Common myeloid progenitor, CD34-positive (primary cell): ENCODE measurements at regions not wholly inside any gene's neighbourhood (a gene's known extent, or its start where the extent isn't known, plus 50 kb on each side); places are given as distances from the start of the nearest gene placed in this dataset.
"Not testable (repeated sequence)": the region's sequence is repeated elsewhere in the genome, so short reads cannot be mapped to it uniquely, and the experiment has no call there.

Source experiments
- CTCF ChIA-PET: fragments of 350-600 bp; sonication (Branson Sonifier 250); formaldehyde crosslinking; loops from one replicate; lab custom pipeline; 2021; ENCODE audit warnings: antibody characterized with exemption; lab: Charles Lee
- POLR2A ChIA-PET: fragments of 350-600 bp; sonication (Branson Sonifier 250); formaldehyde crosslinking; loops from one replicate; lab custom pipeline; 2021; ENCODE audit warnings: antibody characterized with exemption; lab: Charles Lee
- DNase-seq, 3 donors: peaks; one replicate each; pipeline versions ENCODE4 v3.0.0 to v3.0.0-alpha.2; 2013
- H3K27ac ChIP-seq, 2 experiments: 1 replicate in 1 of 2; 2 replicates in 1 of 2; pipeline ENCODE4 v1.7.0; 2013; ENCODE audit warnings: inconsistent platforms in 2 of 2, low read length in 2 of 2, mild to moderate bottlenecking in 2 of 2, low read depth in 1 of 2, moderate library complexity in 1 of 2; ENCODE audit not compliant: severe bottlenecking in 2 of 2, insufficient read depth in 1 of 2, poor library complexity in 1 of 2
- H3K27me3 ChIP-seq, 5 experiments: replicated peaks in 2 of 5; 1 replicate in 3 of 5; 2 replicates in 2 of 5; pipeline versions ENCODE4 v1.6.1 to v1.7.0; 2013; ENCODE audit warnings: low read length in 4 of 5, mild to moderate bottlenecking in 2 of 5, moderate library complexity in 2 of 5, inconsistent platforms in 1 of 5; ENCODE audit not compliant: insufficient read depth in 5 of 5, control insufficient read depth in 4 of 5
- H3K36me3 ChIP-seq, 4 experiments: 1 replicate in 2 of 4; 2 replicates in 2 of 4; pipeline versions ENCODE4 v1.6.1 to v1.7.0; 2013; ENCODE audit warnings: low read length in 3 of 4, control low read depth in 1 of 4, mild to moderate bottlenecking in 1 of 4; ENCODE audit not compliant: control insufficient read depth in 4 of 4, insufficient read depth in 4 of 4
- H3K4me1 ChIP-seq, 4 experiments: 1 replicate in 3 of 4; 2 replicates in 1 of 4; pipeline versions ENCODE4 v1.6.1 to v1.7.1; 2013; ENCODE audit warnings: low read length in 3 of 4, mild to moderate bottlenecking in 3 of 4, control low read depth in 1 of 4, inconsistent platforms in 1 of 4, moderate library complexity in 1 of 4; ENCODE audit not compliant: control insufficient read depth in 4 of 4, insufficient read depth in 4 of 4; ENCODE audit errors: control extremely low read depth in 1 of 4
- H3K4me3 ChIP-seq, 7 experiments: 1 replicate in 4 of 7; 2 replicates in 3 of 7; pipeline versions ENCODE4 v1.5.1 to v1.7.0; 2013; ENCODE audit warnings: mild to moderate bottlenecking in 7 of 7, low read length in 6 of 7, moderate library complexity in 6 of 7, inconsistent platforms in 2 of 7, low read depth in 2 of 7, control low read depth in 1 of 7; ENCODE audit not compliant: insufficient read depth in 4 of 7, control insufficient read depth in 1 of 7; ENCODE audit errors: extremely low read depth in 1 of 7
- H3K9me3 ChIP-seq, 5 experiments: 1 replicate in 4 of 5; 2 replicates in 1 of 5; pipeline versions ENCODE4 v1.6.1 to v1.7.1; 2013; ENCODE audit warnings: low read length in 4 of 5, mild to moderate bottlenecking in 2 of 5, inconsistent platforms in 1 of 5, low read depth in 1 of 5, moderate library complexity in 1 of 5; ENCODE audit not compliant: control insufficient read depth in 4 of 5, insufficient read depth in 2 of 5; ENCODE audit errors: control extremely low read depth in 1 of 5
- WGBS: methylation state at CpG from one replicate; pipeline ENCODE4 v1.1.5; 2013; ENCODE audit not compliant: insufficient coverage; 5-methylcytosine and 5-hydroxymethylcytosine counted together

DNA sequence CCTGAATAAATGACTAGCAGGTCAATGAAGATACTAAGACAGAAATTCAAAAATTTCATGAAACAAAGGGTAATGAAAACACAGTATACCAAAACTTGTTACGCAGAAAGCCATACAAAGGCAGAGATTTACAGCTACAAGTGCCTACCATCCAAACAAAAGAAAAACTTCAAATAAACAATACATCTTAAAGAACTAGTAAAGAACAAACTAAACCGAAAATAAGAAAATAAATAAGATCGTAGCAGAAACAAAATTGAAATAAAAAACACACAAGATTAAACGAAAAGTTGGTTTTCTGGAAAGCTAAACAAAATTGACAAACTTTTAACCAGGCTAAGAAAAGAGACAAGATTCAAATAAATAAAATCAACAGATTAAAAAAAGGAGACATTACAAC lies 51.5 kb downstream of the VPREB1 start:
- H3K27ac ChIP-seq, H3K9me3 ChIP-seq, CTCF ChIA-PET, H3K4me3 ChIP-seq, H3K4me1 ChIP-seq, H3K27me3 ChIP-seq, DNase-seq, POLR2A ChIA-PET: not testable (repeated sequence)
- H3K36me3 ChIP-seq, result peaks cover 0 to 20% (median 2%) of the 10 kb centered on the region in 4 experiments
- WGBS, result no CpG with 5 or more reads among the region's 4 CpGs

DNA sequence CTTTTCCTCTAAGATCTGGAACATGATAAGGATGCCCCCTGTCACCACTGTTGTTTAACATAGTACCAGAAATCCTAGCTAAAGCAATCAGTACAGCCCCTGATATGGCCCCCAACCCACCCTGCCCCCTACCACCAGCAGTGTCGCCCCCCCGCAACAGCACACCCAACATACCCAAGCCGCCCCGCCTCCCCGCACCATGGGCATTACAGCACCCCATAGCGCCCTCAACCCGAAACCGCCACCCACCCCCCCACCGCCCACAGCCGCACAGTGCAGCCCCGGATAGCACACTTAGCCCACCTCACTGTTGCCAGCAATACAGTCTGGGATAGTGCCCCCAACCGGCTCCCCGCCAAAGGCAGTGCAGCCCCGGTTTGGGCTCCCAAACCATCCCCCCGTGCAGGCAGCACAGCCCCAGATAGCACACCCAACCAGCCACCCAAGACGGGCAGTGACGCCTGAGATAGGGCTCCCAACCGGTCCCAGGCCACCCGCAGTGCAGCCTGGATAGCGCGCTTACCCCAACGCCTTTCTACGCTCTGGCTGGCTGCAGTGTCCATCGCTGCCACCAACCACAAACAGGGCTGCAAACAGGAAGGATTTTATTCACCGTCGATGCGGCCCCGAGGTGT lies 52.7 kb downstream of the VPREB1 start:
- H3K9me3 ChIP-seq, POLR2A ChIA-PET, H3K27me3 ChIP-seq, H3K27ac ChIP-seq, H3K4me1 ChIP-seq, CTCF ChIA-PET: not testable (repeated sequence)
- DNase-seq, result peak; percentile 14 to 60 (median 50)
- WGBS, result no CpG with 5 or more reads among the region's 28 CpGs
- Histone ChIP-seq H3K36me3 (peaks cover 0 to 16% (median 2%) of the 10 kb centered on the region in 4 experiments), H3K4me3 (peak overlapping the region; percentile 64 to 85 (median 72))

DNA sequence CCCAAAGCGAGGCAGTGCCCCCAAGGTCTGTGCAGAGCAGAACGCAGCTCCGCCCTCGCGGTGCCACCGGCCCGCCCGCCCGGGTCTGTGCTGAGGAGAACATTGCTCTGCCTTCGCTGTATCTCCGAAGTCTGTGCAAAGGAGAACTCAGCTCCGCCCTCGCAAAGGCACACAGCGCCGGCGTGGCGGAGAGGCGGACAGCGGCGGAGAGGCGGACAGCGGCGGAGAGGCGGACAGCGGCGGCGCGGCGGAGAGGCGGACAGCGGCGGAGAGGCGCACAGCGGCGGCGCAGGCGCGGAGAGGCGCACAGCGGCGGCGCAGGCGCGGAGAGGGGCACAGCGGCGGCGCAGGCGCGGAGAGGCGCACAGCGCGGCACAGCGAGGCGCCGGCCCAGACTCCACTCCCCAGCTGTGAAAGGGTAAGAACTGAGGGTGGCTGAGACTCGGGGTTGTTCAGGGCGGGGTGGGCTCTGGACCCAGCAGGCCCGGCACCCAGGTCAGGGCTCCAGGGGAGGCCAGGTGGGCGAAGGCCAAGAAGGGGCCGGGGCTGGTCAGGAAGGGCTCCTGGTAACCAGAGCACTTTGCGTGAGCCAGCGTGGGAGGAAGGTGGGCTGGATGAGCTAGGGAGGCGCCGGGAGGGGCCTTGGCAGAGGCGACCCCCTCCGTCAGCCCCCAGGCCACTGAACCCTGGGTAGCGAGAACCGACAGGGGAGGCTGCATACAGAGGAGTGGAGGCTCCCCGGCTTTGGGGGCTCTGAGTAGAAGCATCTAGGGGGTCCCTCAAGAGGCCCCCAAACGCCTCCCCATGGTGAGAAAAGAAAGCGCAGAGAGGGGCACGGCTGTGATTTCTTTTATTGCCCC lies 53.4 kb downstream of the VPREB1 start:
- not testable (repeated sequence) for H3K27me3 ChIP-seq
- WGBS, result 0% methylated on average over 47 of the region's 72 CpGs

DNA sequence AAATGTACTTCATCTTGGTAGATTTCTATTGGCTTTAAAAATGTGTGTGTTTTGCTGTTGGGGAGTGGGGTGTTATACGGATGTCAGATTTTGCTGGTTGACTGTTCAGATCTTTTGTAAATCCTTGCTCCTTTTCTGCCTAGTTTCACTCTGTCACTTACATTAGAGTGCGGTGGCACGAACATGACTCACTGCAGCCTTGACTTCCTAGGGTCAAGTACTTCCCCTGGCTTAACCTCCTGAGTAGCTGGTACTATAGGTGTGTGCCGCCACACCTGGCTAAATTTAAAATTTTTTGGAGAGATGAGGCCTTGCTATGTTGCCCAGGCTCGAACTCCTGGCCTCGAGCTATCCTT lies 54.0 kb downstream of the VPREB1 start:
- peak overlapping the region in 6 of 7 experiments; percentile 53 to 80 (median 70) for H3K4me3 ChIP-seq
- H3K4me1 ChIP-seq, POLR2A ChIA-PET, DNase-seq, H3K36me3 ChIP-seq, H3K27me3 ChIP-seq, H3K9me3 ChIP-seq, H3K27ac ChIP-seq: not testable (repeated sequence)
- WGBS, result no CpG with 5 or more reads among the region's 6 CpGs
- CTCF ChIA-PET, result interaction anchor here (0.6 kb wide), 1 partner anchor 1720 kb away, joined by 3 read pairs; no protein-coding TSS in a partner anchor

More for the DNA sequence above, 53.4 kb downstream of the VPREB1 start:
- Histone ChIP-seq H3K4me3 (peak overlapping the region; percentile 64 to 85 (median 72)), H3K36me3 (peaks cover 0 to 10% (median 2%) of the 10 kb centered on the region in 4 experiments), H3K27ac (peak overlapping the region in 1 of 2 experiments; percentile 70)
- H3K9me3 ChIP-seq, H3K4me1 ChIP-seq, POLR2A ChIA-PET: not testable (repeated sequence)
- DNase-seq, result peak; percentile 45 to 76 (median 71)
- CTCF ChIA-PET, result interaction anchor here (0.6 kb wide), 1 partner anchor 1720 kb away, joined by 3 read pairs; no protein-coding TSS in a partner anchor

GRCh38 chr22:22300511-22300910 lies 55.9 kb downstream of the VPREB1 start:
- WGBS, result 100% methylated on average over 3 of the region's 5 CpGs
- not testable (repeated sequence) for DNase-seq

GRCh38 chr22:22300946-22301345 lies 56.4 kb downstream of the VPREB1 start:
- H3K9me3 ChIP-seq, POLR2A ChIA-PET, H3K36me3 ChIP-seq, H3K27ac ChIP-seq, DNase-seq, H3K4me3 ChIP-seq, H3K27me3 ChIP-seq, CTCF ChIA-PET, H3K4me1 ChIP-seq: not testable (repeated sequence)
- no CpG with 5 or more reads among the region's 1 CpG for WGBS

More at GRCh38 chr22:22300511-22300910, 55.9 kb downstream of the VPREB1 start:
- H3K36me3 ChIP-seq, H3K4me3 ChIP-seq, POLR2A ChIA-PET, H3K27ac ChIP-seq, H3K4me1 ChIP-seq, H3K27me3 ChIP-seq, H3K9me3 ChIP-seq, CTCF ChIA-PET: not testable (repeated sequence)

- Histone ChIP-seq H3K9me3 (peaks cover 0 to 1% (median 0%) of the 10 kb centered on the region in 5 experiments), H3K4me3 (no peak overlapping the region), H3K4me1 (no peaks in the 10 kb centered on the region), H3K27me3 (no peaks in the 10 kb centered on the region), H3K36me3 (peaks cover 3 to 38% (median 13%) of the 10 kb centered on the region in 4 experiments), H3K27ac (no peak overlapping the region)
- DNase-seq, result no peak
- 93% methylated on average over 2 of the region's 2 CpGs for WGBS
- ChIA-PET CTCF (interaction anchor here (1.4 kb wide), 1 partner anchor 114 kb away, joined by 3 read pairs; no protein-coding TSS in a partner anchor), POLR2A (no interaction called here)
Observed at GRCh38 chr22:22316589-22316988, 72.0 kb downstream of the VPREB1 start.
